8988T (cell line): ENCODE measurements at regions not wholly inside any gene's neighbourhood (a gene's known extent, or its start where the extent isn't known, plus 50 kb on each side); places are given as distances from the start of the nearest gene placed in this dataset.

Experiments used
- DNase-seq: peaks from one replicate; pipeline ENCODE4 v3.0.0; 2011

- no peak for DNase-seq
These were observed 69.7 kb upstream of the SPRED1 start for GRCh38 chr15:38182900-38183299.

- DNase-seq, result no peak
These were observed 66.1 kb upstream of the SPRED1 start for GRCh38 chr15:38186507-38186906.

- no peak for DNase-seq
These were observed 64.9 kb upstream of the SPRED1 start for GRCh38 chr15:38187630-38188313.

- DNase-seq, result no peak
These were observed 62.9 kb upstream of the SPRED1 start for GRCh38 chr15:38189671-38190295.

- no peak for DNase-seq
These were observed 62.1 kb upstream of the SPRED1 start for GRCh38 chr15:38190501-38190900.

GRCh38 chr15:38192496-38192895 is 60.1 kb upstream of the SPRED1 start:
- no peak for DNase-seq

GRCh38 chr15:38193496-38193895 is 59.1 kb upstream of the SPRED1 start:
- DNase-seq, result no peak

- no peak for DNase-seq
These were observed 57.3 kb upstream of the SPRED1 start for GRCh38 chr15:38195191-38195901.

- DNase-seq, result no peak
These were observed 56.6 kb upstream of the SPRED1 start for GRCh38 chr15:38196076-38196475.

GRCh38 chr15:38197553-38197952 is 55.1 kb upstream of the SPRED1 start:
- no peak for DNase-seq

- no peak for DNase-seq
These were observed 50.9 kb upstream of the SPRED1 start for GRCh38 chr15:38201714-38202113.

GRCh38 chr15:38202361-38202760 is 50.3 kb upstream of the SPRED1 start:
- no peak for DNase-seq
